D721Med (cell line): ENCODE measurements at regions not wholly inside any gene's neighbourhood (a gene's known extent, or its start where the extent isn't known, plus 50 kb on each side); places are given as distances from the start of the nearest gene placed in this dataset.
A peak's percentile ranks its signal among the peaks of the same experiment; 100 is the strongest.
"Not testable (repeated sequence)": the region's sequence is repeated elsewhere in the genome, so short reads cannot be mapped to it uniquely, and the experiment has no call there.

Experiments used
- DNase-seq: peaks from one replicate; pipeline ENCODE4 v3.0.0; 2011; ENCODE audit warnings: low spot score; ENCODE audit not compliant: insufficient read length
- FAIRE-seq: peaks from 2 replicates; lab custom pipeline; 2011; peaks lifted over from hg19 to GRCh38; lab: Jason Lieb, UNC
- CTCF ChIP-seq: IDR thresholded peaks from 2 replicates; pipeline ENCODE4 v1.5.1; 2012; ENCODE audit warnings: mild to moderate bottlenecking, control low read depth; ENCODE audit not compliant: insufficient read depth; ENCODE audit errors: missing control alignments

- TF ChIP-seq CTCF = no peak
- DNase-seq = no peak
- FAIRE-seq = no peak
These were observed 60.3 kb upstream of the ZNF81 start for GRCh38 chrX:47776292-47777006.

GRCh38 chrX:47772764-47773163 lies 63.9 kb upstream of the ZNF81 start:
- no peak for DNase-seq
- no peak for TF ChIP-seq CTCF
- peak; percentile 81 for FAIRE-seq

GRCh38 chrX:47771473-47771872 lies 65.2 kb upstream of the ZNF81 start:
- DNase-seq (no peak), FAIRE-seq (peak; percentile 82)
- TF ChIP-seq CTCF = no peak

GRCh38 chrX:47762826-47763225 lies 73.9 kb upstream of the ZNF81 start:
- not testable (repeated sequence) for FAIRE-seq, DNase-seq

GRCh38 chrX:47752685-47753084 lies 84.0 kb upstream of the ZNF81 start:
- DNase-seq = no peak
- FAIRE-seq = no peak
- no peak for TF ChIP-seq CTCF

- FAIRE-seq = no peak
- TF ChIP-seq CTCF = peak; percentile 42
- DNase-seq = no peak
These were observed 85.0 kb upstream of the ZNF81 start for GRCh38 chrX:47751670-47752069.

- no peak for FAIRE-seq
- no peak for TF ChIP-seq CTCF
- no peak for DNase-seq
These were observed 87.3 kb upstream of the ZNF81 start for GRCh38 chrX:47749185-47749967.
